Eye (tissue), 1 donor: ENCODE measurements at regions not wholly inside any gene's neighbourhood (a gene's known extent, or its start where the extent isn't known, plus 50 kb on each side); places are given as distances from the start of the nearest gene placed in this dataset.
"Not testable (repeated sequence)": the region's sequence is repeated elsewhere in the genome, so short reads cannot be mapped to it uniquely, and the experiment has no call there.

ENCODE experiments used
- DNase-seq: peaks from one replicate; pipeline ENCODE4 v3.0.0-alpha.2; 2015

DNA sequence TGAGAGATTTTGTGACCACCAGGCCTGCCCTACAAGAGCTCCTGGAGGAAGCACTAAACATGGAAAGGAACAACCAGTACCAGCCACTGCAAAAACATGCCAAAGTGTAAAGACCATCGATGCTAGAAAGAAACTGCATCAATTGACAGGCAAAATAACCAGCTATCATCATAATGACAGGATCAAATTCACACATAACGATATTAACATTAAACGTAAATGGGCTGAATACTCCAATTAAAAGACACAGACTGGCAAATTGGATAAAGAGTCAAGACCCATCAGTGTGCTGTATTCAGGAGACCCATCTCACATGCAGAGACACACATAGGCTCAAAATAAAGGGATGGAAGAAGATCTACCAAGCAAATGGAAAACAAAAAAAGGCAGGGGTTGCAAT lies 182.4 kb downstream of the PRELID2 start:
- DNase-seq: not testable (repeated sequence)

DNA sequence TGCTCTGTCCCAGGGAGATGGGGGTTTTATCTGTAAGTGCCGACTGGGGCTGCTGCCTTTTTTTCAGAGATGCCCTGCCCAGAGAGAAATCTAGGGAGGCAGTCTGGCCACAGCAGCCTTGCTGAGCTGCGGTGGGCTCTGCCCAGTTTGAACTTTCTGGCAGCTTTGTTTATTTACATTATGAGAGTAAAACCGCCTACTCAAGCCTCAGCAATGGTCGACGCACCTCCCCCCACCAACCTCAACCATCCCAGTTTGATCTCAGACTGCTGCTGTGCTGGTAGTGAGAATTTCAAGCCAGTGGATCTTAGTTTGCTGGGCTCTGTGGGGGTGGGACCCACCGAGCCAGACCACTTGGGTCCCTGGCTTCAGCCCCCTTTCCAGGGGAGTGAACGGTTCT lies 188.0 kb downstream of the PRELID2 start:
- DNase-seq: not testable (repeated sequence)

DNA sequence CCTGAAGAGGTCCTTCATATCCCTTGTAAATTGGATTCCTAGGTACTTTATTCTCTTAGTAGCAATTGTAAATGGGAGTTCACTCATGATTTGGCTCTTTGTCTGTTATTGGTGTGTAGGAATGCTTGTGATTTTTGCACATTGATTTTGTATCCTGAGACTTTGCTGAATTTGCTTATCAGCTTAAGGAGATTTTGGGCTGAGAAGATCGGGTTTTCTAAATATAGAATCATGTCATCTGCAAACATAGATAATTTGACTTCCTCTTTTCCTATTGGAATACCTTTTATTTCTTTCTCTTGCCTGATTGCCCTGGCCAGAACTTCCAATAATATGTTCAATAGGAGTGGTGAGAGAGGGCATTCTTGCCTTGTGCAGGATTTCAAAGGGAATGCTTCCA lies 191.9 kb downstream of the PRELID2 start:
- DNase-seq: not testable (repeated sequence)

- DNase-seq: no peak
Observed at GRCh38 chr5:145637396-145637795, 197.7 kb downstream of the PRELID2 start.

DNA sequence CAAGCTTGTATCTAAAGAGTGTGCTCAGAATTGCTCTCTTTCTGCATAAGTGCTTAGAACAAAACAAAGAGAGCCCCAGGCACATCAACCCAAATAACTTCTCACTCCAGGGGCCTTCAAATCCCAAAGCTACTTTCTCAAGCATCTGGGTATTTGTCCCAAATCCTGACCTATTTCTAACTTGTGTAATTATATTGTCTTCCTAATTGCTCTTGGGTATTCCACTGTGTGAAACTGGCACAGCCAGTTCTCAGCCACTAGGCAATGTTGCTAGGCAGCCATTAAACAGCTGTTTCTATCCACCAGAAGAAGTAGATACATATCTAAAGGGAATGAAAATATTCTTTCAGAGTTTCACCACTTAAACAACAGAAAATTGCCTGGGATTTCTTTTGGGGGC lies 198.8 kb downstream of the PRELID2 start:
- DNase-seq: peak; percentile 66

DNA sequence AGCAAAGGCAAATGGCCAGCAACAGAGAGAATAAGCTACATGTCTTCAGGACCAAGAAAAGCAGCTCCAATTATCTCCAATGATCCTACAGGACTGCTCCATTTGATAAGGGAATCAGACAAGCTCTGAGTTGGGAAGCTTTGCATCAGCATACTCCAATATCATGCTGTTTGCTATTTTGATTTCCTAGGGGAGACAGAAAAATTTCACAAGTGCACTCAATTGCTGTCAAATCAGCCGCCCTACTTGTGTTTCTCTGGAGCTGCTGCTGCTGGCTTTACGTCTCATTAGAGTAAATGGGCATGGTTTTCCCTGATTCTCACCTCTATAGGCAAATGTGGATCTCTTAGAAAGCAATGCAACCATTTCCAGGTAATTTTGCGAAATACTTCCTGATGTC lies 201.7 kb downstream of the PRELID2 start:
- DNase-seq: peak; percentile 47

DNA sequence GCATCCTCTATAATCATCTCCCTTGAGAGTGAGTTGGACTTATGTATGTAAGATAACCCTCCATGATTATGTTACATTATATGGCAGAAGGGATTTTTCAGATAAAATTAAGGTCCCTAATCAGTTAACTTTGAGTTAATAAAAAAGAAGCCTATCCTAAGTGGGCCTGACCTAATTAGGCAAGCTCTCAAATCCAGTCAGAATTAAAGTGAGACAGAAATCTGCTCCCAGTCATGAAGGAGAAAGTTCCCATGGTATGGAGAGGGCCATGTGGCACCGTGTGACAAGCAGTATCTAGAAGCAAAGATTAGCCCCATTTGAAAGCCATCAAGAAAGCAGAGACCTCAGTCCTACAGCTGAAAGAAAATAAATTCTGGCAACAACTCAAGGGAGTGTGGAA lies 202.4 kb downstream of the PRELID2 start:
- DNase-seq: peak; percentile 5

DNA sequence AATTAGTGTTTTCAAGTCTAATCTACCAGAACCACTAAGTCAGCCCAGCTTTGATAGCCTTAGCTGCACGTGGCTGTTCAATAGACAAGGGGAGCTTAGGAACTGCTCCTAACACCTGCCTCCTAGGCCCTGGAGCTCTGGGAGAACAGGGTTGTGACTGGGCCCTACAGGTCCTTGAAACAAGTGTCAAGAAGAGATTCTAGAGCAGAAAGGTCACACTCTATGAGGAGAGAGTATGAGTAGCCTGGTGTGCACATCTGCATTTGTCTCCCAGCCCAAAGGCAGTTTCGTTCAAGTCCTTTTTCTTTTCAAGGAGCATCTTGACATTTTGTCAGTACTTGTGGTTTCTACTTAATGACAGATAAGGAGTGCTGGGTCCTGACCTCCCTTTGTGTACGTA lies 206.1 kb downstream of the PRELID2 start:
- DNase-seq: no peak

DNA sequence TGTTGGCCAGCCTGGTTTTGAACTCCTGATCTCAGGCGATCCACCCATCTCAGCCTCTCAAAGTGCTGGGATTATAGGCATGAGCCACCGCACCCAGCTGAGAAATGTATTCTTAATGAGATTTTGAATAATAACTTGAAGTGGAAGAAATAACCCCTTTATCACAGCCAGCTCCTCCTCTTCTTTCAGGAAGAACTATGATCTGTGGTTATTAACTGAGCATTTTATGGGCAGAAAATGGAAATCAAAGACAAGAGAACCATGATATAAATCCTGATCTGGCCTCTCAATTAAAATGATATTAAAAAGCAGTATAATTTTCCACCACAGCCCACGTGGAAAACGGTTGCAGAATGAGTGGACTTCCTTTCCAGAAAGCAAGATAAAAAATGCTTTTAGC lies 206.6 kb downstream of the PRELID2 start:
- DNase-seq: no peak

GRCh38 chr5:145619806-145620310 lies 215.3 kb downstream of the PRELID2 start:
- no peak for DNase-seq

- not testable (repeated sequence) for DNase-seq
Observed at GRCh38 chr5:145616739-145617138, 218.4 kb downstream of the PRELID2 start.

DNA sequence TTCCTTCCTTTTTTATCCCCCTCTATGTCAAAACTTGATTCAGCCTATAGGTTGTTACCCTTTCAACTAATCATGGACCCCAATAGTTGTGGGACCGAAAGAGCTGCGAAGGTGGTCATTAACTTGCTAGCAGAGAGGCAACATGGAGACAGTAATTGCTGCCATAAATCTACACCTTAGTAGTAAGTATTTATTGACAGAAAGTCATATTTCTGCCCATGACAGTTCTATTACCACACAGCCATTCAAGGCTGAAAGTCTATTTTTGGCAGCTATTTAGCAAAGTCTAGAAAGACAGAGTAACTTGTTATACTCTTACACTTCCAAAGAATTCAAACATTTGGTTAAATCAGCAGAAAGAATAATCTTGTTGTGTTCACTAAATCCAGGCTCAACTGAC lies 236.2 kb downstream of the PRELID2 start:
- no peak for DNase-seq

DNA sequence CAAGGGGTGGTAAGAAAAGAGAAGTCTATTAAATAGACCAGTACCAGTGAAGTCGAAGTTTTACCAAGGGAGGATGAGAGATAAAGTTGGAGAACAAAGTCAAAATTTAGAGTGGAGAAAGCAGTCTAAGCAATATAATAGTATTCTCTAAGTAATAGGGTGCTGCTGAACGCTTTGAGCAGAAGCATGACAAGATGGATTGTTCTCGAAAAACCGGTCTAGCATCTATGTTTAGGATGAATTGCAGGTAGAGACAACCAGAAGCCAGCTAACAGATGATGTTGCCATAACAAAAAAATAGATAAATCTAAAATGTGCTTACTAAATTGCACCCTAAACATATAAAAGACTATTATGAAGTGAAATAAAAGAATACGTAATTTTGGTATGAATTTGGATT lies 237.0 kb downstream of the PRELID2 start:
- DNase-seq: no peak

GRCh38 chr5:145591578-145591977 lies 243.6 kb downstream of the PRELID2 start:
- DNase-seq: no peak

DNA sequence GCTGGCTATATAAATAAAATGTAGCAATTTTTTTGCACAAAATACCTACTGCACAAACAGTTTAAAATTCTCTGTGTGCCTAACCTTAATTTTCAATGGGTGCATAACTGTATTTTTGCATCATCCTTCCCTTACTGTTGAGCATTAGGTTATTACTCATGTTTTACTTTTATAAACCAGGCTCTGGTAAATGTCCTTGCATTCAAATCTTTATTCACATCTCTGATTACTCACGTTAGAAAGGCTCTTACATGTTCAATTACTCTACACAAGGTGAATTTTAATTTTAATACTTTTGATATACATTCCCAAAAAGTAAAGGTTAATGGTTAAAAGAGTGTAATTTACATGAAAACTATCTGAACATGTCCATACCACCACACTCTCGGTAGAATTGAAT lies 246.1 kb downstream of the PRELID2 start:
- DNase-seq: no peak

DNA sequence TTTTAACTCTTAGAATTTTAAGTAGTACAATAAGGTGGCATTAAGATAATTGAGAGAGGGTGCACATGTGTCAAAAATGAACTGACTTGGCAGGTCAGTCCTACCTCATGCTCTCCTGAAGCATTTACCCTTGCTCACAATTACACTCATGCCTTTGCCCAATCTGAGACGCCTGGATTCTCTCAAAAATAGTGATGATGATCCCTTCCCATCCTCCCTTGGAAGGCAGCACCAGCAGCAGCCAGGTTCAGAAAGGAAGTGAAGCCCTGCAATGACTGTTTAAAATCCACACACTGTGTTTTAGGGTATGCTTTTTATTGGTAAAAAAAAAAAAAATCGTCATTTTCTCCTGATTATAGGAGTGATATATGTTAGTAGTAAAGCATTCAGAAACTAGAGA lies 246.6 kb downstream of the PRELID2 start:
- no peak for DNase-seq

GRCh38 chr5:145588113-145588512 lies 247.0 kb downstream of the PRELID2 start:
- DNase-seq: no peak

DNA sequence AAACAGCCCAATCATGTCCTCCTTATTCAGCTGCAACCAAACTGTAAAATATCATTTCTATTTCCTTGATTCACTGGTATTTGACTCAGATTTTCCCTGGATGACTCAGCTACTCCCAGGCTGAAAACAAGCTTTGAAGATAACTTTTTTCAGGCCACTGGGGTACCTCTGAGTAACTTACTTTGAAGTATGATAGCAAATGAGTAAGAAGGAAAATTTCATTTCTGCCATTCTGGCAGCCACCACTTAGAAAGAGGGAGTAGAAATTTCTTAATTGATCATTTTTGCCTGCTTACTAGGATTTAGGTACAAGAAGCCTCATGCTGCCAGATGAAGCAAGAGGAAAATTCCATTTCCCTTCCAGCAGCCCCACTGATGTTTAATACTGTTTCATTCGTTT lies 247.4 kb downstream of the PRELID2 start:
- peak; percentile 6 for DNase-seq

GRCh38 chr5:145587308-145587672 lies 247.9 kb downstream of the PRELID2 start:
- peak; percentile 55 for DNase-seq

- no peak for DNase-seq
Observed at GRCh38 chr5:145586661-145587307, 248.4 kb downstream of the PRELID2 start.

- no peak for DNase-seq
Observed at GRCh38 chr5:145585443-145586148, 249.5 kb downstream of the PRELID2 start.

- peak; percentile 67 for DNase-seq
Observed at GRCh38 chr5:145579301-145579700, 255.8 kb downstream of the PRELID2 start.

DNA sequence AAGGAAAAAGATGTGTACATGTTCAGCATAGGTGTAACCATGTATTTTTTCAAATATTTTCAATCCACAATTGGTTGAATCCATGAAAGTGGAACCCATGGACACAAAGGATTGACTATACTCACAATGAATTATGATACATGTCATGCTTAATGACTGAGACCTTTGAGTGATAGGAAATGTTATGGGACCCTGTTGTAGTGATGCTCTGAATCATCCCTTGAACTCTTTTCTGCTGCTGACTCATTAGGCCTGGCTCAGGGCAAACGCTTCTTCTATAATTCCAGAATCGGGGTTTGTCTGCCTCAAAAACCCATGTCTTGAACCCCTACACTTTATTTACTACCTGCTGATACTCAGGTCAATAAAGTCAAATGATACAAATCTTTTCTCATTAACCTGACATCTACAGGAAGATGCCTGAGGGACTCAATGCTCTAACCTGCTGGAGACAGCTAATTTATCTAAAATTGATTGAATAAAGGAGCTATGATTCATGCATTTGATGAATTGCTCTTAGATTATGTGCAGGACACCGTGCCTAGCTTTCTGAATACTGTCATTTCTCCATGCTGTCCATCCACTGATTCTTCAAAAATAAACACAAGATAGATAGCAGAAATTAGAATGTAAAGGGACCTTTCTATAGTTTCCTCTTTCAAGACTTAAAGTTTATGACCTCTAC lies 260.1 kb downstream of the PRELID2 start:
- no peak for DNase-seq

- no peak for DNase-seq
Observed at GRCh38 chr5:145568581-145568980, 266.6 kb downstream of the PRELID2 start.
